GM12891 (cell line): ENCODE measurements at regions not wholly inside any gene's neighbourhood (a gene's known extent, or its start where the extent isn't known, plus 50 kb on each side); places are given as distances from the start of the nearest gene placed in this dataset.

Source experiments
- POLR2A ChIP-seq: IDR thresholded peaks from 2 replicates; pipeline ENCODE4 v1.6.1; 2011; ENCODE audit warnings: low read depth, low read length, control low read depth
- POLR2AphosphoS5 ChIP-seq: IDR thresholded peaks from 2 replicates; pipeline ENCODE4 v1.6.1; 2011; ENCODE audit warnings: low read depth, low read length, control low read depth
- SPI1 ChIP-seq: IDR thresholded peaks from 2 replicates; pipeline ENCODE4 v1.6.1; 2011; ENCODE audit warnings: low read depth, low read length, control low read depth
- TAF1 ChIP-seq: IDR thresholded peaks from 2 replicates; pipeline ENCODE4 v1.6.1; 2011; ENCODE audit warnings: low read depth, low read length, control low read depth

GRCh38 chr5:119879446-119879845 is 250.1 kb downstream of the FAM170A start:
- TF ChIP-seq POLR2AphosphoS5, result no peak
- TF ChIP-seq POLR2A, result no peak
- TF ChIP-seq SPI1, result no peak
- TF ChIP-seq TAF1, result no peak
